ENCODE measurements at regions not wholly inside any gene's neighbourhood (a gene's known extent, or its start where the extent isn't known, plus 50 kb on each side); places are given as distances from the start of the nearest gene placed in this dataset.

DNA sequence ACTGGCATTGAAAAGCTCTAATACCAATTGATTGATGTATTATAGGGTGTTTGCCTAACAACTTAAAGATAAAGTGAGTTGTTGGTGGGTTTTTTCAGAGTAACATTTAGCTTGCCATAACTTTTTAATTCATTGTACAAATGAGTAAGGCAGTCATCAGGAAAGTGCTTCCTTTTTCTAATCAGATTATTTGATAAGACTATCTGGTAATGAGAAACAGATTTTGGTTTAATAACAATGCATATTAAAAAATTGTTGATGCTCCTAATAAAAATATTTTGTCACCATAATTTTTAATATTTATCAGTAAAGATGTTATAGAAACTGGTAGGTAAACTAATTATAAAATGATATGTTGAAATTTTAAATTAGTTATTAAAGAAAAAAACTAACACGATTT lies 51.3 kb downstream of the BLTP1 start:
- H3K36me3 ChIP-seq (ENCODE audit: control insufficient read depth in 2 of 3, insufficient read depth in 3 of 3, low read length in 3 of 3), result peaks cover 4 to 38% (median 12%) of the 10 kb centered on the region in 3 experiments
- Mint-ChIP-seq H3K4me1 (peaks cover 0 to 5% (median 0%) of the 10 kb centered on the region in 7 donors), H3K36me3 (peaks cover 14 to 54% (median 42%) of the 10 kb centered on the region in 5 donors), H3K27ac (no peak overlapping the region), H3K27me3 (no peaks in the 10 kb centered on the region), H3K4me3 (no peak overlapping the region), H3K9me3 (no peaks in the 10 kb centered on the region)
- no peaks in the 10 kb centered on the region for H3K9me3 ChIP-seq (ENCODE audit: control insufficient read depth in 2 of 3, low read length in 3 of 3)
- no peaks in the 10 kb centered on the region for H3K4me1 ChIP-seq (ENCODE audit: control insufficient read depth in 2 of 2, insufficient read depth in 2 of 2, low read length in 2 of 2)
- DNase-seq (no peak), ATAC-seq (no peak)
- H3K4me3 ChIP-seq (ENCODE audit: low read length), result no peak overlapping the region
- ChIA-PET POLR2A (no interaction called here), CTCF (no interaction called here)
- no peaks in the 10 kb centered on the region for H3K27me3 ChIP-seq (ENCODE audit: control insufficient read depth in 2 of 2, insufficient read depth in 2 of 2, low read length in 2 of 2)
- no peak overlapping the region for H3K27ac ChIP-seq (ENCODE audit: low read depth, low read length)
- intact Hi-C loops (cut with micrococcal nuclease), result loop anchor here in 1 of 2 donors (10.0 kb wide), 1 partner anchor 371 kb away; no protein-coding TSS in a partner anchor

DNA sequence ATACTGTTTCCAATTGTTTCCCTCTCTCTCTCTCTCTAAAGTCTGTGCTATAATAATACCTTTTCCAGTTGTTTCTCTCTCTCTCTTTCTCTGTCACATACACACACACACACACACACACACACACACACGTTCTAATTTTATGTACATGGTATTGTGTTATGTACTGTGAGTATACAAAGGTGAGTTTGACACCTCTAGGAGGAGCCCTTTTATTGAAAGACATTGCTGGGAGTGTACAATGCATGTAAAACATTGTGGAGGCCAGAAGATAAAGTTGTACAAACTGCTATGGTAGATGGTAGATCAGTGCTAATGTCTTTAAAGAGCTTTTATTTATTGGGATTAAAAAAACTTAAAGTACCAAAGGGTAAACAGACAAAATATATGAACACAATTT lies 53.6 kb downstream of the BLTP1 start:
- no peak for DNase-seq
- ChIA-PET POLR2A (no interaction called here), CTCF (no interaction called here)
- peaks cover 0 to 5% (median under 1%) of the 10 kb centered on the region in 7 donors for H3K4me1 Mint-ChIP-seq
- ATAC-seq, result no peak
- peaks cover 14 to 51% (median 46%) of the 10 kb centered on the region in 5 donors for H3K36me3 Mint-ChIP-seq
- H3K36me3 ChIP-seq (ENCODE audit: control insufficient read depth in 2 of 3, insufficient read depth in 3 of 3, low read length in 3 of 3), result peaks cover 7 to 28% (median 20%) of the 10 kb centered on the region in 3 experiments
- H3K27ac ChIP-seq (ENCODE audit: low read depth, low read length), result no peak overlapping the region
- no peaks in the 10 kb centered on the region for H3K27me3 ChIP-seq (ENCODE audit: control insufficient read depth in 2 of 2, insufficient read depth in 2 of 2, low read length in 2 of 2)
- H3K27ac Mint-ChIP-seq, result peak overlapping the region in 1 of 9 donors; percentile 41
- no peaks in the 10 kb centered on the region for H3K27me3 Mint-ChIP-seq
- no peaks in the 10 kb centered on the region for H3K4me1 ChIP-seq (ENCODE audit: control insufficient read depth in 2 of 2, insufficient read depth in 2 of 2, low read length in 2 of 2)
- no peaks in the 10 kb centered on the region for H3K9me3 Mint-ChIP-seq
- no peaks in the 10 kb centered on the region for H3K9me3 ChIP-seq (ENCODE audit: control insufficient read depth in 2 of 3, low read length in 3 of 3)
- intact Hi-C loops (cut with micrococcal nuclease), result loop anchor here (2.0 to 10.0 kb wide), 3 partner anchors 15 to 371 kb away; no protein-coding TSS in a partner anchor
- no peak overlapping the region for H3K4me3 Mint-ChIP-seq
- H3K4me3 ChIP-seq (ENCODE audit: low read length), result no peak overlapping the region

DNA sequence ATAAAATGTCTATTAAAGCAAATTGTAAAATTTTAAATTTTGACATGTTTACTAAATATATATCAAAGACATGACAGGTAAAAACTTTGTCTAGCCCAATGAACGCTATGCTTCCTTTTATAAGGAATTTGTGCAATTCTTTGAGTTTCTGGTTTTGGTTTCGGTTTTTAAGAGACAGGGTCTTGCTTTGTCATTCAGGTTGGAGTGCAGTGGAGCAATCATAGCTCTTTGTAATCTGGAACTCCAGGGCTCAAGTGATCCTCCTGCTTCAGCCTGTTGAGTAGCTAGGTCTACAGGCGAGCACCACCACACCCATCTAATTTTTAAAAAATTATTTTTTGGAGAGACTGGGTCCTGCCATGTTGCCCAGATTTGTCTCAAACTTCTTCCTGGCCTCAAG lies 60.7 kb downstream of the BLTP1 start:
- no peaks in the 10 kb centered on the region for H3K9me3 ChIP-seq (ENCODE audit: control insufficient read depth in 2 of 3, low read length in 3 of 3)
- intact Hi-C loops (cut with micrococcal nuclease), result loop anchor here in 1 of 2 donors (1.0 kb wide), 2 partner anchors 8 to 9 kb away; no protein-coding TSS in a partner anchor
- no peaks in the 10 kb centered on the region for H3K4me1 ChIP-seq (ENCODE audit: control insufficient read depth in 2 of 2, insufficient read depth in 2 of 2, low read length in 2 of 2)
- no peak overlapping the region for H3K4me3 ChIP-seq (ENCODE audit: low read length)
- Mint-ChIP-seq H3K27ac (no peak overlapping the region), H3K27me3 (no peaks in the 10 kb centered on the region), H3K9me3 (peaks cover 0 to 5% (median 0%) of the 10 kb centered on the region in 11 donors), H3K36me3 (peaks cover 13 to 58% (median 49%) of the 10 kb centered on the region in 5 donors), H3K4me1 (peaks cover 6 to 32% (median 22%) of the 10 kb centered on the region in 7 donors), H3K4me3 (peak overlapping the region in 3 of 10 donors; percentile 23 to 39 (median 29))
- no peaks in the 10 kb centered on the region for H3K27me3 ChIP-seq (ENCODE audit: control insufficient read depth in 2 of 2, insufficient read depth in 2 of 2, low read length in 2 of 2)
- no peak overlapping the region for H3K27ac ChIP-seq (ENCODE audit: low read depth, low read length)
- no peak for ATAC-seq
- ChIA-PET POLR2A (no interaction called here), CTCF (no interaction called here)
- DNase-seq, result no peak
- H3K36me3 ChIP-seq (ENCODE audit: control insufficient read depth in 2 of 3, insufficient read depth in 3 of 3, low read length in 3 of 3), result peaks cover 3 to 16% (median 13%) of the 10 kb centered on the region in 3 experiments

DNA sequence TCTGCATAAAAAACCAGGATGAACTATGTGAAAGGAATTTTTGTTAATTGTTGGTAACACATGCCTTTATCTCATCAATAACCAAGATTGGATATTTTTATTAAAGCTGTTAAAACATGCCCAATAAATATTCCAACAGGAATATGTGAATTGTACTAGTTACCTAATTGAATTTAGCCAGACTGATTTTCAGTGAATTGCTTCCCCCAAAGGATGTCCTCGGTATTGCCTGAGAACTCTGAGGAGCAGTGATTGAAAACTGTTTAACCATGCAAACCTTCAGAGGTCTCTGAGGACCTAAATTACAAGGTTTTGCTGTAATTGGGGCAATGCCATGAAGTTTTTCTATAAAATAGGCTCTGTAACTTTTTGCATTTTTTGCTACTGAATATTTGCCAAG lies 66.6 kb downstream of the BLTP1 start:
- H3K4me3 Mint-ChIP-seq, result no peak overlapping the region
- ChIA-PET CTCF (no interaction called here), POLR2A (no interaction called here)
- Histone ChIP-seq H3K4me1 (ENCODE audit: control insufficient read depth in 2 of 2, insufficient read depth in 2 of 2, low read length in 2 of 2) (no peaks in the 10 kb centered on the region), H3K4me3 (ENCODE audit: low read length) (no peak overlapping the region), H3K9me3 (ENCODE audit: control insufficient read depth in 2 of 3, low read length in 3 of 3) (no peaks in the 10 kb centered on the region), H3K27me3 (ENCODE audit: control insufficient read depth in 2 of 2, insufficient read depth in 2 of 2, low read length in 2 of 2) (no peaks in the 10 kb centered on the region), H3K27ac (ENCODE audit: low read depth, low read length) (no peak overlapping the region), H3K36me3 (ENCODE audit: control insufficient read depth in 2 of 3, insufficient read depth in 3 of 3, low read length in 3 of 3) (peaks cover 4 to 30% (median 7%) of the 10 kb centered on the region in 3 experiments)
- ATAC-seq (no peak), DNase-seq (peak in 1 of 9 donors; percentile 4)
- peaks cover 22 to 55% (median 49%) of the 10 kb centered on the region in 5 donors for H3K36me3 Mint-ChIP-seq
- H3K9me3 Mint-ChIP-seq, result peaks cover 0 to 5% (median 0%) of the 10 kb centered on the region in 11 donors
- no peak overlapping the region for H3K27ac Mint-ChIP-seq
- peaks cover 0 to 46% (median 23%) of the 10 kb centered on the region in 7 donors for H3K4me1 Mint-ChIP-seq
- H3K27me3 Mint-ChIP-seq, result no peaks in the 10 kb centered on the region
- intact Hi-C loops (cut with micrococcal nuclease), result loop anchor here (1.0 to 2.0 kb wide), 3 partner anchors 268 to 318 kb away; no protein-coding TSS in a partner anchor

DNA sequence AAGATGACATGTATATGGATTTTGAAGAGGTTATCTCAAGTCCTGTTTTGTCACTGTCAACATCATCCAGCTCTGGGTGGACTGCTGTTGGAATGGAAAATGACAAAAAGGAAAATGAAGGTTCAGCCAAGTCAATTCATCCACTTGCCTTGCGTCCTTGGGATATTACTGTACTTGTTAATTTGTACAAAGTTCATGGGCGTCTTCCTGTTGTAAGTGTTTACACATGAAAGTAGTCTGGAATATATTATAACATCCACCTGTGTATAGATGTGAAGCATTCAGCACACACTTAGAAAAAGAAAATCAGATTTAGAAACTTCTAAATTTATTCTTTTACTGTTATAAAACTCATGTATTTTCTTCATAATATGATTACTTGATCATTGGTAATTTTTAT lies 67.2 kb downstream of the BLTP1 start:
- Mint-ChIP-seq H3K36me3 (peaks cover 22 to 58% (median 49%) of the 10 kb centered on the region in 5 donors), H3K4me3 (no peak overlapping the region), H3K9me3 (peaks cover 0 to 5% (median 0%) of the 10 kb centered on the region in 11 donors), H3K27ac (no peak overlapping the region), H3K4me1 (peaks cover 0 to 46% (median 23%) of the 10 kb centered on the region in 7 donors), H3K27me3 (no peaks in the 10 kb centered on the region)
- H3K4me1 ChIP-seq (ENCODE audit: control insufficient read depth in 2 of 2, insufficient read depth in 2 of 2, low read length in 2 of 2), result no peaks in the 10 kb centered on the region
- H3K9me3 ChIP-seq (ENCODE audit: control insufficient read depth in 2 of 3, low read length in 3 of 3), result no peaks in the 10 kb centered on the region
- peaks cover 4 to 30% (median 7%) of the 10 kb centered on the region in 3 experiments for H3K36me3 ChIP-seq (ENCODE audit: control insufficient read depth in 2 of 3, insufficient read depth in 3 of 3, low read length in 3 of 3)
- intact Hi-C loops (cut with micrococcal nuclease), result loop anchor here in 1 of 2 donors (2.0 kb wide), 1 partner anchor 269 kb away; no protein-coding TSS in a partner anchor
- ChIA-PET CTCF (no interaction called here), POLR2A (no interaction called here)
- H3K4me3 ChIP-seq (ENCODE audit: low read length), result no peak overlapping the region
- H3K27ac ChIP-seq (ENCODE audit: low read depth, low read length), result no peak overlapping the region
- no peak for ATAC-seq
- no peak for DNase-seq
- no peaks in the 10 kb centered on the region for H3K27me3 ChIP-seq (ENCODE audit: control insufficient read depth in 2 of 2, insufficient read depth in 2 of 2, low read length in 2 of 2)

DNA sequence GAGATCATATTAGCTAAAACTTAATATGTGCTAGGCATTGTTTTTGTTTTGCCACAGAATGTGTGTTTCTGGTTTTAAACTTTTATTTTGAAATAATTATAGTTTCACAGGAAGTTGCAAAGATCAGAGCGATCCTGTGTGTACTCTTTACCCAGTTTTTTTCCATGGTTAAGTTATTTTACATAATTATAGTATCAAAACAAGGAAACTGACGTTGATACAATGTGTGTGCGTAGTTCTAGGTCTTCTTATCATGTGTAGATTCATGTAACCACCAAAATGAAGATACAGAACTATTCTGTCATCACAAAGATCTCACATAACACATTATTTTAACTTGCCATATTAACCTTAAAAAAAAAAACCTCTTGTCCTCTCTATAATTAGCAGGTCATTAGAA lies 69.2 kb downstream of the BLTP1 start:
- Histone ChIP-seq H3K27me3 (ENCODE audit: control insufficient read depth in 2 of 2, insufficient read depth in 2 of 2, low read length in 2 of 2) (no peaks in the 10 kb centered on the region), H3K4me3 (ENCODE audit: low read length) (no peak overlapping the region), H3K9me3 (ENCODE audit: control insufficient read depth in 2 of 3, low read length in 3 of 3) (no peaks in the 10 kb centered on the region), H3K27ac (ENCODE audit: low read depth, low read length) (no peak overlapping the region), H3K4me1 (ENCODE audit: control insufficient read depth in 2 of 2, insufficient read depth in 2 of 2, low read length in 2 of 2) (no peaks in the 10 kb centered on the region), H3K36me3 (ENCODE audit: control insufficient read depth in 2 of 3, insufficient read depth in 3 of 3, low read length in 3 of 3) (peaks cover 7 to 24% (median 10%) of the 10 kb centered on the region in 3 experiments)
- peak in 6 of 9 donors; percentile 8 to 54 (median 23) for DNase-seq
- peak; percentile 80 for ATAC-seq
- peaks cover 3 to 40% (median 23%) of the 10 kb centered on the region in 7 donors for H3K4me1 Mint-ChIP-seq
- intact Hi-C loops (cut with micrococcal nuclease), result loop anchor here in 1 of 2 donors (1.0 to 2.0 kb wide), 2 partner anchors 8 to 15 kb away; no protein-coding TSS in a partner anchor
- ChIA-PET POLR2A (no interaction called here), CTCF (no interaction called here)
- peaks cover 13 to 63% (median 46%) of the 10 kb centered on the region in 5 donors for H3K36me3 Mint-ChIP-seq
- no peaks in the 10 kb centered on the region for H3K27me3 Mint-ChIP-seq
- H3K4me3 Mint-ChIP-seq, result no peak overlapping the region
- H3K9me3 Mint-ChIP-seq, result no peaks in the 10 kb centered on the region
- H3K27ac Mint-ChIP-seq, result peak overlapping the region in 6 of 9 donors; percentile 22 to 82 (median 70)

DNA sequence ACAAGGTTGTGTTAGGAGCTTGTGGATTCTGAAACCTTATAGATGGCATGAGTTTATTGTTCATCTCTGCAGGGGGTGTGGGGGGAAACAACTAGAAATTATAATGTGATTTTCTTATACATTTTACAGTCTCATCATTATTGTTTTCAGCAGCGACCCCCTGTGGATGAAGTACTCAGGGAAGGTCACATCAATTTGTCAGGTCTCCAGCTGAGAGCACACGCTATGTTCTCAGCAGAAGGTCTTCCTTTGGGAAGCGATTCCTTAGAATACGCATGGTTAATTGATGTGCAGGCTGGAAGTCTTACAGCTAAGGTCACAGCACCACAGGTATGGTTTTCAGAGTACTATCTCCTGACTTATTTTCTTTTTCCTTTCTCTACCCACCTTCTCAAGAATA lies 72.2 kb downstream of the BLTP1 start:
- DNase-seq, result peak in 2 of 9 donors; percentile 10 to 21
- no peaks in the 10 kb centered on the region for H3K27me3 ChIP-seq (ENCODE audit: control insufficient read depth in 2 of 2, insufficient read depth in 2 of 2, low read length in 2 of 2)
- ChIA-PET POLR2A (no interaction called here), CTCF (interaction anchor here (1.1 kb wide), 1 partner anchor 324 kb away, joined by 3 read pairs; no protein-coding TSS in a partner anchor)
- H3K36me3 Mint-ChIP-seq, result peaks cover 14 to 52% (median 44%) of the 10 kb centered on the region in 5 donors
- no peaks in the 10 kb centered on the region for H3K4me1 ChIP-seq (ENCODE audit: control insufficient read depth in 2 of 2, insufficient read depth in 2 of 2, low read length in 2 of 2)
- H3K27ac ChIP-seq (ENCODE audit: low read depth, low read length), result no peak overlapping the region
- peaks cover 0 to 23% (median 8%) of the 10 kb centered on the region in 7 donors for H3K4me1 Mint-ChIP-seq
- H3K27ac Mint-ChIP-seq, result peak overlapping the region in 1 of 9 donors; percentile 55
- no peaks in the 10 kb centered on the region for H3K27me3 Mint-ChIP-seq
- no peaks in the 10 kb centered on the region for H3K9me3 Mint-ChIP-seq
- intact Hi-C loops (cut with micrococcal nuclease), result loop anchor here in 1 of 2 donors (1.0 kb wide), 2 partner anchors 274 to 324 kb away; no protein-coding TSS in a partner anchor
- no peak overlapping the region for H3K4me3 ChIP-seq (ENCODE audit: low read length)
- H3K9me3 ChIP-seq (ENCODE audit: control insufficient read depth in 2 of 3, low read length in 3 of 3), result no peaks in the 10 kb centered on the region
- ATAC-seq, result no peak
- peaks cover 7 to 23% (median 10%) of the 10 kb centered on the region in 3 experiments for H3K36me3 ChIP-seq (ENCODE audit: control insufficient read depth in 2 of 3, insufficient read depth in 3 of 3, low read length in 3 of 3)
- H3K4me3 Mint-ChIP-seq, result no peak overlapping the region
